Suppressor macrophage (primary cell): ENCODE measurements at regions not wholly inside any gene's neighbourhood (a gene's known extent, or its start where the extent isn't known, plus 50 kb on each side); places are given as distances from the start of the nearest gene placed in this dataset.
A peak's percentile ranks its signal among the peaks of the same experiment; 100 is the strongest.

Experiments used
- DNase-seq, 4 experiments: peaks; one replicate each; pipeline ENCODE4 v3.0.0-alpha.2; 2020 to 2022

GRCh38 chr1:17907999-17908398, 152.9 kb downstream of the ACTL8 start:
- DNase-seq: no peak

GRCh38 chr1:17908945-17909344, 153.8 kb downstream of the ACTL8 start:
- peak in 1 of 4 experiments; percentile 2 for DNase-seq

- peak; percentile 6 to 35 (median 20) for DNase-seq
Observed at GRCh38 chr1:17909634-17910033, 154.5 kb downstream of the ACTL8 start.

- no peak for DNase-seq
Observed at GRCh38 chr1:17911791-17912190, 156.7 kb downstream of the ACTL8 start.

GRCh38 chr1:17912491-17912890, 157.4 kb downstream of the ACTL8 start:
- no peak for DNase-seq

GRCh38 chr1:17913326-17914115, 158.4 kb downstream of the ACTL8 start:
- DNase-seq: no peak

- DNase-seq: no peak
Observed at GRCh38 chr1:17914131-17914530, 159.0 kb downstream of the ACTL8 start.

GRCh38 chr1:17914987-17915386, 159.9 kb downstream of the ACTL8 start:
- DNase-seq: no peak

- DNase-seq: no peak
Observed at GRCh38 chr1:17915511-17916197, 160.5 kb downstream of the ACTL8 start.

GRCh38 chr1:17916702-17917101, 161.6 kb downstream of the ACTL8 start:
- no peak for DNase-seq

- peak; percentile 28 to 57 (median 38) for DNase-seq
Observed at GRCh38 chr1:17919525-17920439, 164.6 kb downstream of the ACTL8 start.

- no peak for DNase-seq
Observed at GRCh38 chr1:17920881-17921640, 165.9 kb downstream of the ACTL8 start.

GRCh38 chr1:17922833-17923232, 167.7 kb downstream of the ACTL8 start:
- DNase-seq: peak; percentile 56 to 79 (median 66)

GRCh38 chr1:17923666-17924065, 168.5 kb downstream of the ACTL8 start:
- no peak for DNase-seq

- no peak for DNase-seq
Observed at GRCh38 chr1:17924578-17924977, 169.4 kb downstream of the ACTL8 start.

GRCh38 chr1:17925290-17926237, 170.4 kb downstream of the ACTL8 start:
- DNase-seq: no peak

- no peak for DNase-seq
Observed at GRCh38 chr1:17926906-17927305, 171.8 kb downstream of the ACTL8 start.

- DNase-seq: no peak
Observed at GRCh38 chr1:17927952-17928351, 172.8 kb downstream of the ACTL8 start.

- no peak for DNase-seq
Observed at GRCh38 chr1:17929224-17929623, 174.1 kb downstream of the ACTL8 start.

- no peak for DNase-seq
Observed at GRCh38 chr1:17930635-17931034, 175.5 kb downstream of the ACTL8 start.

GRCh38 chr1:17932164-17932563, 175.4 kb upstream of the IGSF21 start:
- DNase-seq: no peak
